H9 (cell line): ENCODE measurements at regions not wholly inside any gene's neighbourhood (a gene's known extent, or its start where the extent isn't known, plus 50 kb on each side); places are given as distances from the start of the nearest gene placed in this dataset.

Source experiments
- DNase-seq: peaks from one replicate; pipeline ENCODE4 v3.0.0-alpha.2; 2017
- H2AFZ ChIP-seq: one replicate; pipeline ENCODE4 v1.6.1; 2013; ENCODE audit warnings: mild to moderate bottlenecking, low read length, control low read depth, moderate library complexity
- H2AK5ac ChIP-seq: 2 replicates; pipeline ENCODE4 v1.6.1; 2013; ENCODE audit warnings: low read length, control low read depth, mixed read lengths; ENCODE audit not compliant: insufficient read length
- H2BK120ac ChIP-seq: one replicate; pipeline ENCODE4 v1.6.1; 2013; ENCODE audit warnings: low read depth, mild to moderate bottlenecking, low read length, control low read depth, inconsistent platforms; ENCODE audit not compliant: poor library complexity, severe bottlenecking
- H2BK12ac ChIP-seq: 2 replicates; pipeline ENCODE4 v1.6.1; 2013; ENCODE audit warnings: low read length, control low read depth, mixed read lengths, low read depth; ENCODE audit not compliant: insufficient read length
- H2BK15ac ChIP-seq: 2 replicates; pipeline ENCODE4 v1.6.1; 2013; ENCODE audit warnings: low read depth, low read length, control low read depth
- H2BK20ac ChIP-seq: one replicate; pipeline ENCODE4 v1.6.1; 2013; ENCODE audit warnings: low read depth, mild to moderate bottlenecking, low read length, control low read depth, inconsistent platforms; ENCODE audit not compliant: poor library complexity, severe bottlenecking
- H2BK5ac ChIP-seq: 2 replicates; pipeline ENCODE4 v1.6.1; 2013; ENCODE audit warnings: low read length, control low read depth, mixed read lengths; ENCODE audit not compliant: insufficient read length
- H3K14ac ChIP-seq: 2 replicates; pipeline ENCODE4 v1.6.1; 2013; ENCODE audit warnings: low read length, control low read depth; ENCODE audit not compliant: insufficient read depth
- H3K18ac ChIP-seq: 2 replicates; pipeline ENCODE4 v1.6.1; 2013; ENCODE audit warnings: low read depth, mild to moderate bottlenecking, mixed read lengths, low read length, control low read depth; ENCODE audit not compliant: insufficient read length
- H3K23ac ChIP-seq: 2 replicates; pipeline ENCODE4 v1.6.1; 2013; ENCODE audit warnings: low read length, control low read depth, mixed read lengths, low read depth; ENCODE audit not compliant: insufficient read length
- H3K23me2 ChIP-seq: 2 replicates; pipeline ENCODE4 v1.6.1; 2013; ENCODE audit warnings: low read depth, mild to moderate bottlenecking, mixed read lengths, low read length, control low read depth; ENCODE audit not compliant: insufficient read length, poor library complexity, severe bottlenecking
- H3K27ac ChIP-seq: 2 replicates; pipeline ENCODE4 v1.5.1; 2013; ENCODE audit warnings: low read length, control low read depth, mixed read lengths, low read depth; ENCODE audit not compliant: insufficient read length
- H3K27me3 ChIP-seq: 2 replicates; pipeline ENCODE4 v1.6.1; 2013; ENCODE audit warnings: low read length, control low read depth, inconsistent platforms; ENCODE audit not compliant: insufficient read depth
- H3K4ac ChIP-seq: 2 replicates; pipeline ENCODE4 v1.6.1; 2013; ENCODE audit warnings: low read depth, mild to moderate bottlenecking, control low read depth, inconsistent platforms, low read length, moderate library complexity
- H3K4me1 ChIP-seq: 2 replicates; pipeline ENCODE4 v1.6.1; 2013; ENCODE audit warnings: low read length, control low read depth, inconsistent platforms; ENCODE audit not compliant: insufficient read depth
- H3K4me2 ChIP-seq: 2 replicates; pipeline ENCODE4 v1.6.1; 2013; ENCODE audit warnings: low read length, control low read depth, mixed read lengths; ENCODE audit not compliant: insufficient read length, insufficient read depth
- H3K56ac ChIP-seq: 2 replicates; pipeline ENCODE4 v1.6.1; 2013; ENCODE audit warnings: low read depth, mild to moderate bottlenecking, mixed read lengths, low read length, control low read depth; ENCODE audit not compliant: insufficient read length
- H3K79me1 ChIP-seq: 2 replicates; pipeline ENCODE4 v1.6.1; 2013; ENCODE audit warnings: low read depth, mild to moderate bottlenecking, moderate library complexity, low read length, control low read depth, inconsistent platforms; ENCODE audit not compliant: insufficient read depth, poor library complexity, severe bottlenecking
- H3K79me2 ChIP-seq: 2 replicates; pipeline ENCODE4 v1.6.1; 2013; ENCODE audit warnings: low read length, control low read depth, inconsistent platforms; ENCODE audit not compliant: insufficient read depth
- H3K9ac ChIP-seq: 2 replicates; pipeline ENCODE4 v1.6.1; 2013; ENCODE audit warnings: low read length, control low read depth, mixed read lengths; ENCODE audit not compliant: insufficient read length; ENCODE audit errors: extremely low read depth
- H3K9me3 ChIP-seq: one replicate; pipeline ENCODE4 v1.6.1; 2013; ENCODE audit warnings: low read depth, low read length, inconsistent platforms; ENCODE audit not compliant: control insufficient read depth
- H3T11ph ChIP-seq: one replicate; pipeline ENCODE4 v1.6.1; 2013; ENCODE audit warnings: mild to moderate bottlenecking, low read length, control low read depth, inconsistent platforms
- H4K20me1 ChIP-seq: one replicate; pipeline ENCODE4 v1.6.1; 2013; ENCODE audit not compliant: control insufficient read depth, insufficient read length, insufficient read depth
- H4K5ac ChIP-seq: 2 replicates; pipeline ENCODE4 v1.6.1; 2013; ENCODE audit warnings: low read depth, mild to moderate bottlenecking, mixed read lengths, low read length, control low read depth; ENCODE audit not compliant: insufficient read length
- H4K8ac ChIP-seq: replicated peaks from 2 replicates; pipeline ENCODE4 v1.6.1; 2013; ENCODE audit warnings: low read length, control low read depth, mixed read lengths, low read depth; ENCODE audit not compliant: insufficient read length
- H4K91ac ChIP-seq: 2 replicates; pipeline ENCODE4 v1.6.1; 2013; ENCODE audit warnings: low read depth, mild to moderate bottlenecking, moderate library complexity, mixed read lengths, low read length, control low read depth; ENCODE audit not compliant: insufficient read length
- H3K27ac Mint-ChIP-seq, 3 experiments: 2 replicates in 2 of 3; 3 replicates in 1 of 3; pipeline ENCODE4 v1.8.0; 2020 to 2021; ENCODE audit warnings: mixed read lengths in 3 of 3, mild to moderate bottlenecking in 1 of 3, moderate library complexity in 1 of 3
- H3K27me3 Mint-ChIP-seq: 2 replicates; pipeline ENCODE4 v1.8.0; 2021; ENCODE audit warnings: low read depth, mild to moderate bottlenecking, moderate library complexity, mixed read lengths
- H3K36me3 Mint-ChIP-seq, 3 experiments: 2 replicates in 2 of 3; 3 replicates in 1 of 3; pipeline ENCODE4 v1.8.0; 2020 to 2021; ENCODE audit warnings: low read depth in 3 of 3, mixed read lengths in 3 of 3; ENCODE audit not compliant: insufficient read depth in 1 of 3
- H3K4me1 Mint-ChIP-seq, 2 experiments: 2 replicates each; pipeline ENCODE4 v1.8.0; 2020; ENCODE audit warnings: mixed read lengths in 2 of 2
- H3K4me3 Mint-ChIP-seq, 2 experiments: 2 replicates in 1 of 2; 3 replicates in 1 of 2; pipeline ENCODE4 v1.8.0; 2020 to 2021; ENCODE audit warnings: mild to moderate bottlenecking in 2 of 2, mixed read lengths in 2 of 2, moderate library complexity in 1 of 2
- H3K9me3 Mint-ChIP-seq, 2 experiments: 2 replicates in 1 of 2; 3 replicates in 1 of 2; pipeline ENCODE4 v1.8.0; 2020; ENCODE audit warnings: mild to moderate bottlenecking in 2 of 2, mixed read lengths in 2 of 2, moderate library complexity in 1 of 2
- WGBS: extraction: QIAGEN DNeasy Blood & Tissue Kit; methylation state at CpG from one replicate; pipeline ENCODE4 v1.1.7; 2013; ENCODE audit warnings: missing lambda C conversion rate, low lambda C conversion rate, mixed read lengths; ENCODE audit not compliant: insufficient read length; ENCODE audit errors: extremely low coverage; 5-methylcytosine and 5-hydroxymethylcytosine counted together
- TF ChIP-seq, protein P1 (sequence below): fragments of 200-600 bp; sonication (generic); conservative IDR thresholded peaks from 3 replicates; pipeline ENCODE4 v1.8.0; 2021; ENCODE audit warnings: antibody characterized with exemption, mild to moderate bottlenecking

- no peak overlapping the region for H3K23ac ChIP-seq
- no peaks in the 10 kb centered on the region for H3K9me3 ChIP-seq
- peaks cover 4% of the 10 kb centered on the region for H3K27me3 Mint-ChIP-seq
- no peak overlapping the region for H2BK15ac ChIP-seq
- H2BK12ac ChIP-seq = no peak overlapping the region
- no peak overlapping the region for H3K27ac ChIP-seq
- no peak overlapping the region for H3K9ac ChIP-seq
- H3K4me2 ChIP-seq = no peak overlapping the region
- no peak overlapping the region for H3K56ac ChIP-seq
- H3K9me3 Mint-ChIP-seq = no peaks in the 10 kb centered on the region
- no peak overlapping the region for H2AFZ ChIP-seq
- no peak overlapping the region; a peak in 1 of 5 replicates for H3K4me3 Mint-ChIP-seq
- H4K5ac ChIP-seq = no peak overlapping the region
- no peaks in the 10 kb centered on the region; the same call in 1 of the 2 replicates for H3K4me1 ChIP-seq
- H3K23me2 ChIP-seq = no peaks in the 10 kb centered on the region
- H3K4ac ChIP-seq = no peak overlapping the region
- no peaks in the 10 kb centered on the region for H3K36me3 Mint-ChIP-seq
- no peak overlapping the region for H2BK5ac ChIP-seq
- no peaks in the 10 kb centered on the region for H3K27me3 ChIP-seq
- DNase-seq = no peak
- no peaks in the 10 kb centered on the region for H4K20me1 ChIP-seq
- H3T11ph ChIP-seq = no peak overlapping the region
- H4K91ac ChIP-seq = no peak overlapping the region
- no peaks in the 10 kb centered on the region for H3K79me2 ChIP-seq
- H3K14ac ChIP-seq = no peak overlapping the region; the same call in 1 of the 2 replicates
- peaks cover 26 to 36% of the 10 kb centered on the region in 2 experiments for H3K4me1 Mint-ChIP-seq
- no peak overlapping the region for H2AK5ac ChIP-seq
- H2BK120ac ChIP-seq = no peak overlapping the region
- no peaks in the 10 kb centered on the region for H3K79me1 ChIP-seq
- H4K8ac ChIP-seq = no peak overlapping the region
- peak overlapping the region in 2 of 3 experiments; percentile 25 to 36; a peak in 2 of 7 replicates for H3K27ac Mint-ChIP-seq
- WGBS = no CpG with 5 or more reads among the region's 13 CpGs
- H3K18ac ChIP-seq = no peak overlapping the region
- TF ChIP-seq, protein P1, sequence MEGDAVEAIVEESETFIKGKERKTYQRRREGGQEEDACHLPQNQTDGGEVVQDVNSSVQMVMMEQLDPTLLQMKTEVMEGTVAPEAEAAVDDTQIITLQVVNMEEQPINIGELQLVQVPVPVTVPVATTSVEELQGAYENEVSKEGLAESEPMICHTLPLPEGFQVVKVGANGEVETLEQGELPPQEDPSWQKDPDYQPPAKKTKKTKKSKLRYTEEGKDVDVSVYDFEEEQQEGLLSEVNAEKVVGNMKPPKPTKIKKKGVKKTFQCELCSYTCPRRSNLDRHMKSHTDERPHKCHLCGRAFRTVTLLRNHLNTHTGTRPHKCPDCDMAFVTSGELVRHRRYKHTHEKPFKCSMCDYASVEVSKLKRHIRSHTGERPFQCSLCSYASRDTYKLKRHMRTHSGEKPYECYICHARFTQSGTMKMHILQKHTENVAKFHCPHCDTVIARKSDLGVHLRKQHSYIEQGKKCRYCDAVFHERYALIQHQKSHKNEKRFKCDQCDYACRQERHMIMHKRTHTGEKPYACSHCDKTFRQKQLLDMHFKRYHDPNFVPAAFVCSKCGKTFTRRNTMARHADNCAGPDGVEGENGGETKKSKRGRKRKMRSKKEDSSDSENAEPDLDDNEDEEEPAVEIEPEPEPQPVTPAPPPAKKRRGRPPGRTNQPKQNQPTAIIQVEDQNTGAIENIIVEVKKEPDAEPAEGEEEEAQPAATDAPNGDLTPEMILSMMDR = no peak
- H2BK20ac ChIP-seq = no peak overlapping the region
Measured at GRCh38 chr2:43155851-43156411, 70.5 kb downstream of the ZFP36L2 start.
